CD4-positive, alpha-beta T cell treated with Interleukin-4 for 1 hour (primary cell): ENCODE measurements at regions not wholly inside any gene's neighbourhood (a gene's known extent, or its start where the extent isn't known, plus 50 kb on each side); places are given as distances from the start of the nearest gene placed in this dataset.

Experiments used
- DNase-seq, 2 donors: peaks; one replicate each; pipeline ENCODE4 v3.0.0-alpha.2; 2020 to 2022

GRCh38 chr12:115206801-115207200, 522.8 kb upstream of the TBX3 start:
- no peak for DNase-seq

- no peak for DNase-seq
Observed at GRCh38 chr12:115205755-115206308, 521.9 kb upstream of the TBX3 start.

- DNase-seq = no peak
Observed at GRCh38 chr12:115204957-115205754, 521.2 kb upstream of the TBX3 start.

- DNase-seq = no peak
Observed at GRCh38 chr12:115203701-115204100, 519.7 kb upstream of the TBX3 start.

GRCh38 chr12:115201966-115202365, 518.0 kb upstream of the TBX3 start:
- DNase-seq = no peak

GRCh38 chr12:115199831-115200230, 515.9 kb upstream of the TBX3 start:
- no peak for DNase-seq

GRCh38 chr12:115194857-115195256, 510.9 kb upstream of the TBX3 start:
- no peak for DNase-seq

GRCh38 chr12:115194448-115194847, 510.5 kb upstream of the TBX3 start:
- DNase-seq = no peak

- no peak for DNase-seq
Observed at GRCh38 chr12:115191342-115191741, 507.4 kb upstream of the TBX3 start.

- no peak for DNase-seq
Observed at GRCh38 chr12:115190010-115190770, 506.2 kb upstream of the TBX3 start.

- no peak for DNase-seq
Observed at GRCh38 chr12:115185506-115185905, 501.5 kb upstream of the TBX3 start.

- DNase-seq = no peak
Observed at GRCh38 chr12:115183752-115184151, 499.8 kb upstream of the TBX3 start.

- DNase-seq = no peak
Observed at GRCh38 chr12:115177899-115178298, 493.9 kb upstream of the TBX3 start.

GRCh38 chr12:115176741-115177400, 492.9 kb upstream of the TBX3 start:
- no peak for DNase-seq

GRCh38 chr12:115174920-115175319, 490.9 kb upstream of the TBX3 start:
- no peak for DNase-seq

- DNase-seq = no peak
Observed at GRCh38 chr12:115172521-115172920, 488.5 kb upstream of the TBX3 start.

- DNase-seq = no peak
Observed at GRCh38 chr12:115169981-115170380, 486.0 kb upstream of the TBX3 start.

- DNase-seq = no peak
Observed at GRCh38 chr12:115166698-115167315, 482.8 kb upstream of the TBX3 start.

GRCh38 chr12:115163710-115164109, 479.7 kb upstream of the TBX3 start:
- no peak for DNase-seq

- DNase-seq = no peak
Observed at GRCh38 chr12:115160271-115161128, 476.5 kb upstream of the TBX3 start.

GRCh38 chr12:115158816-115159215, 474.8 kb upstream of the TBX3 start:
- DNase-seq = no peak
